Smooth muscle cell (in vitro differentiated cells): ENCODE measurements at regions not wholly inside any gene's neighbourhood (a gene's known extent, or its start where the extent isn't known, plus 50 kb on each side); places are given as distances from the start of the nearest gene placed in this dataset.

Experiments
- DNase-seq: peaks from one replicate; lab custom pipeline; 2025; ENCODE audit not compliant: unreplicated experiment; lab: John Stamatoyannopoulos, UW
- H2AFZ ChIP-seq: fragments of 200-600 bp; sonication (generic); 2 replicates; pipeline ENCODE4 v1.6.0; 2016; ENCODE audit warnings: antibody characterized with exemption, low read depth, mild to moderate bottlenecking
- H3F3A ChIP-seq: fragments of 200-600 bp; sonication (generic); 2 replicates; pipeline ENCODE4 v1.6.0; 2017; ENCODE audit warnings: antibody characterized with exemption, low read depth
- H3K27ac ChIP-seq: fragments of 200-600 bp; sonication (generic); 2 replicates; pipeline ENCODE4 v1.5.1; 2016; ENCODE audit warnings: low read depth, mild to moderate bottlenecking
- H3K27me3 ChIP-seq: fragments of 200-600 bp; sonication (generic); 2 replicates; pipeline ENCODE4 v1.6.1; 2016; ENCODE audit warnings: low read depth, mild to moderate bottlenecking
- H3K36me3 ChIP-seq: fragments of 200-600 bp; sonication (generic); 2 replicates; pipeline ENCODE4 v1.5.1; 2016; ENCODE audit warnings: low read depth
- H3K4me1 ChIP-seq: fragments of 200-600 bp; sonication (generic); 2 replicates; pipeline ENCODE4 v1.5.1; 2016; ENCODE audit warnings: low read depth
- H3K4me2 ChIP-seq: fragments of 200-600 bp; sonication (generic); 2 replicates; pipeline ENCODE4 v1.6.0; 2016; ENCODE audit warnings: mild to moderate bottlenecking
- H3K4me3 ChIP-seq: fragments of 200-600 bp; sonication (generic); 2 replicates; pipeline ENCODE4 v1.5.1; 2016; ENCODE audit warnings: mild to moderate bottlenecking
- H3K79me2 ChIP-seq: fragments of 200-600 bp; sonication (generic); 2 replicates; pipeline ENCODE4 v1.6.0; 2016; ENCODE audit warnings: low read depth, mild to moderate bottlenecking
- H3K9ac ChIP-seq: fragments of 200-600 bp; sonication (generic); 2 replicates; pipeline ENCODE4 v1.6.0; 2016; ENCODE audit warnings: low read depth
- H3K9me3 ChIP-seq: fragments of 200-600 bp; sonication (generic); replicated peaks from 2 replicates; pipeline ENCODE4 v1.5.1; 2016; ENCODE audit warnings: low read depth
- H4K20me1 ChIP-seq: fragments of 200-600 bp; sonication (generic); 2 replicates; pipeline ENCODE4 v1.6.0; 2016; ENCODE audit warnings: low read depth
- WGBS: methylation state at CpG from one replicate; pipeline ENCODE4 v1.1.7; 2016; ENCODE audit warnings: low lambda C conversion rate; 5-methylcytosine and 5-hydroxymethylcytosine counted together
- TF ChIP-seq, protein P1 (sequence below): fragments of 200-600 bp; sonication (generic); IDR thresholded peaks from 2 replicates; pipeline ENCODE4 v1.5.1; 2017; ENCODE audit warnings: borderline replicate concordance, mild to moderate bottlenecking, antibody characterized with exemption; ENCODE audit not compliant: insufficient read depth, poor library complexity, severe bottlenecking

DNA sequence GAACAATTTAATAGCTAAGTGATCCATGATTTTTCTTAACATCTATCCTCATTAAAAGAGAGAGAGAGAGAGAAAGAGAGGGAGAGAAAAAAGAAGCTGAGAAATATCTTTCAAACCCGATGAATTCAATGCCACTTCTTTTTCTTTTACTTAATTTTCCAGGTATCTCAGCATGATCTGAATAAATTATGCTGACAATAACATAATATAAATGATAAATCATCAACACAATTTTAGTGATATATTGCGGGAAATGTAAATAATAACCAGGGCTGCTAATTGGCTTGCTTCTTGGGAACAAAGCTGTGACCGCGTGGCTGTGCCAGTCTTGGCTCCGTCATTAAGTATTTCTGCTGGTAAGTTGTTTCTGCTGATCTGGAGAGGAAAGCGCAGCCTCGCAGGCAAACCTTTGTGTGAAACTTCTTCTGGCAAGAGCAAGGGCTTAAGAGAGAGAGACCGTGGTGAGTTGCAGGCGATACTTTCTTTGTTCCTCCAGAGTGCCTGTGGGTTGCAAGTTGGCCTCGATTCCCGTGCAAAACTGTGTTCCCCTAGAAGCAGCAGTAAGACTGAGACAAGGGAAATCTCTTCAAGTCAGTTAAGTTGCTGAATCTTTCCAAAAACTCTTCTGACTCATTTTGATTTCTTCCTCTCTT lies 489.1 kb upstream of the TSHZ3 start:
- no peak overlapping the region for H3K4me3 ChIP-seq
- H3K27ac ChIP-seq, result no peak overlapping the region
- H3K79me2 ChIP-seq, result no peaks in the 10 kb centered on the region
- peak overlapping the region; percentile 62 for H2AFZ ChIP-seq
- no peak for DNase-seq
- no peaks in the 10 kb centered on the region for H3K36me3 ChIP-seq
- no peaks in the 10 kb centered on the region for H3K4me1 ChIP-seq
- H3F3A ChIP-seq, result no peaks in the 10 kb centered on the region
- peaks cover 5% of the 10 kb centered on the region for H3K9me3 ChIP-seq
- H3K4me2 ChIP-seq, result no peak overlapping the region
- no peaks in the 10 kb centered on the region for H4K20me1 ChIP-seq
- H3K9ac ChIP-seq, result no peak overlapping the region
- TF ChIP-seq, protein P1, sequence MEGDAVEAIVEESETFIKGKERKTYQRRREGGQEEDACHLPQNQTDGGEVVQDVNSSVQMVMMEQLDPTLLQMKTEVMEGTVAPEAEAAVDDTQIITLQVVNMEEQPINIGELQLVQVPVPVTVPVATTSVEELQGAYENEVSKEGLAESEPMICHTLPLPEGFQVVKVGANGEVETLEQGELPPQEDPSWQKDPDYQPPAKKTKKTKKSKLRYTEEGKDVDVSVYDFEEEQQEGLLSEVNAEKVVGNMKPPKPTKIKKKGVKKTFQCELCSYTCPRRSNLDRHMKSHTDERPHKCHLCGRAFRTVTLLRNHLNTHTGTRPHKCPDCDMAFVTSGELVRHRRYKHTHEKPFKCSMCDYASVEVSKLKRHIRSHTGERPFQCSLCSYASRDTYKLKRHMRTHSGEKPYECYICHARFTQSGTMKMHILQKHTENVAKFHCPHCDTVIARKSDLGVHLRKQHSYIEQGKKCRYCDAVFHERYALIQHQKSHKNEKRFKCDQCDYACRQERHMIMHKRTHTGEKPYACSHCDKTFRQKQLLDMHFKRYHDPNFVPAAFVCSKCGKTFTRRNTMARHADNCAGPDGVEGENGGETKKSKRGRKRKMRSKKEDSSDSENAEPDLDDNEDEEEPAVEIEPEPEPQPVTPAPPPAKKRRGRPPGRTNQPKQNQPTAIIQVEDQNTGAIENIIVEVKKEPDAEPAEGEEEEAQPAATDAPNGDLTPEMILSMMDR, result no peak
- H3K27me3 ChIP-seq, result no peaks in the 10 kb centered on the region
- 75% methylated on average over 11 of the region's 11 CpGs for WGBS

DNA sequence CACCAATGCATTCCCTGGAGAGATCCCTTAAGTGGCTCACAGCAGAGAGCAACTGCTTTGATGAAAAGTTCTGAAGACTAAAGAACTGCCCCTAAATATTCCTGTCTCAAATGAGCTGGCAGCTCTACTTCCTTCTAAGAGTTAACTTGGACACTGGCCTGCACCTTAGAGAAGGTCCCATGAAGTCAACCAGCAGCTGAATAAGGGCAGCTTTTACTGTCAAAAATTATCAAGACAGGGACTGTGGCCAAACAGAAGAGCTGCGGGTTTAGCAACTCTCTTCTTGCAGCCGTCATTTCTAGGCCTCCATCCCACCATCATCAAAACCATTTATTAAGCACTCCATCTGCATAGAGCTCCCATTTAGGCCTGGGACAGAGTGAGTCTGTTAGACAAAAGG lies 491.1 kb upstream of the TSHZ3 start:
- H3K27ac ChIP-seq, result no peak overlapping the region
- H4K20me1 ChIP-seq, result no peaks in the 10 kb centered on the region
- no peaks in the 10 kb centered on the region for H3F3A ChIP-seq
- H3K9ac ChIP-seq, result no peak overlapping the region
- H3K79me2 ChIP-seq, result no peaks in the 10 kb centered on the region
- no peak for DNase-seq
- H3K36me3 ChIP-seq, result no peaks in the 10 kb centered on the region
- no peaks in the 10 kb centered on the region for H3K27me3 ChIP-seq
- H3K4me2 ChIP-seq, result no peak overlapping the region
- H3K4me1 ChIP-seq, result no peaks in the 10 kb centered on the region
- 90% methylated on average over 2 of the region's 2 CpGs for WGBS
- H3K9me3 ChIP-seq, result peaks cover 5% of the 10 kb centered on the region
- H2AFZ ChIP-seq, result no peak overlapping the region
- TF ChIP-seq, protein P1, result no peak
- H3K4me3 ChIP-seq, result no peak overlapping the region

DNA sequence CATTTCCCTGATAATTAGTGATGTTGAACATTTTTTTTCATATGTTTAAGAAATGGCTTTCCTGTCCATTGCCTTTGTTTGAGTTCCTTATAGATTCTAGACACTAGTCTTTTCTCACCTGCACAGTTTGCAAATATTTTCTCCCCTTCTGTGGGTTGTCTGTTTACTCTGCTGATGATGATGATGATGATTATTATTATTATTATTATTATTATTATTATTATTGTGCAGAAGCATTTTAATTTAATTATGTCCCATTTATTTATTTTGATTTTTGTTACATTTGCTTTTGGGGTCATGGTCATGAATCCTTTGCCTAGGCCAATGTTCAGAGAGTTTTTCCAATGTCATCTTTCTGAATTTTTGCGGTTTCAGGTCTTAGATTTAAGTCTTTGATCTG lies 492.5 kb upstream of the TSHZ3 start:
- TF ChIP-seq, protein P1, result no peak
- Histone ChIP-seq H4K20me1 (no peaks in the 10 kb centered on the region), H3K27me3 (no peaks in the 10 kb centered on the region), H3K4me1 (no peaks in the 10 kb centered on the region), H3K9me3 (no peaks in the 10 kb centered on the region), H3K79me2 (no peaks in the 10 kb centered on the region), H3K4me2 (no peak overlapping the region), H3K36me3 (no peaks in the 10 kb centered on the region), H3K9ac (no peak overlapping the region), H2AFZ (no peak overlapping the region), H3K27ac (no peak overlapping the region), H3K4me3 (no peak overlapping the region), H3F3A (no peaks in the 10 kb centered on the region)
- no peak for DNase-seq
- WGBS, result 91% methylated on average over 1 of the region's 1 CpG

DNA sequence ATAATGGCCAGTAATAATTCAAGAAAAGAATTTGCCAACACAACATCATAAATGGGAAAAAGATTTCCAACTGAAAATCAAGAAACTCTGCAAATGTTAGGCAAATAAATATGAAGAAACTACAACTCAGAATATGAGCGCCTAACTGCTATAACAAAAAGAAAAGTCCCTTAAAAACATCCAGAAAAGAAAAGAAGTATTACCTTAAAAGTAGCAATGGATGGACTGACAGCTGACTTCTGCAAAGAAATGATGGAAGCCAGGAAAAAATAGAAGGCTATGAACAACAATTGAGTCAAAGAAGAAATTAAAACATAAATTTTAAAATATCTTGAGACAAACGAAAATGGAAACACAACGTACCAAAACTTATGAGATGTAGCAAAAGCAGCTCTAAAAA lies 482.3 kb upstream of the ZNF507 start:
- H3K27ac ChIP-seq, result no peak overlapping the region
- no peak overlapping the region for H3K9ac ChIP-seq
- WGBS, result 70% methylated on average over 3 of the region's 3 CpGs
- H3K4me1 ChIP-seq, result no peaks in the 10 kb centered on the region
- H4K20me1 ChIP-seq, result no peaks in the 10 kb centered on the region
- no peaks in the 10 kb centered on the region for H3K36me3 ChIP-seq
- H2AFZ ChIP-seq, result no peak overlapping the region
- no peaks in the 10 kb centered on the region for H3F3A ChIP-seq
- no peak overlapping the region for H3K4me2 ChIP-seq
- no peak overlapping the region for H3K4me3 ChIP-seq
- no peaks in the 10 kb centered on the region for H3K27me3 ChIP-seq
- H3K9me3 ChIP-seq, result peaks cover 13% of the 10 kb centered on the region
- TF ChIP-seq, protein P1, result no peak
- no peak for DNase-seq
- H3K79me2 ChIP-seq, result no peaks in the 10 kb centered on the region
